Memory B cell (primary cell): ENCODE measurements at regions not wholly inside any gene's neighbourhood (a gene's known extent, or its start where the extent isn't known, plus 50 kb on each side); places are given as distances from the start of the nearest gene placed in this dataset.
"Not testable (repeated sequence)": the region's sequence is repeated elsewhere in the genome, so short reads cannot be mapped to it uniquely, and the experiment has no call there.

Experiments used
- ATAC-seq: fragments of 150-1000 bp; cut with Tn5 transposase; 2 replicates; pipeline ENCODE4 v1.10.0; 2021; ENCODE audit warnings: low read depth, mild to moderate bottlenecking, moderate library complexity
- DNase-seq, 2 donors: peaks; one replicate each; pipeline ENCODE4 v3.0.0; 2022; ENCODE audit warnings: low spot score in 2 of 2
- H3K27ac Mint-ChIP-seq: one replicate; pipeline ENCODE4 v1.8.0; 2022; ENCODE audit warnings: mild to moderate bottlenecking, moderate library complexity, mixed read lengths
- H3K27me3 Mint-ChIP-seq: one replicate; pipeline ENCODE4 v1.8.0; 2022; ENCODE audit warnings: mixed read lengths
- H3K36me3 Mint-ChIP-seq: one replicate; pipeline ENCODE4 v1.8.0; 2022; ENCODE audit warnings: mild to moderate bottlenecking, mixed read lengths
- H3K4me1 Mint-ChIP-seq: one replicate; pipeline ENCODE4 v1.8.0; 2022; ENCODE audit warnings: mixed read lengths
- H3K4me3 Mint-ChIP-seq: one replicate; pipeline ENCODE4 v1.8.0; 2022; ENCODE audit warnings: mild to moderate bottlenecking, moderate library complexity, mixed read lengths
- H3K9me3 Mint-ChIP-seq: one replicate; pipeline ENCODE4 v1.8.0; 2022; ENCODE audit warnings: mixed read lengths

GRCh38 chr3:39558775-39559306 lies 91.4 kb downstream of the MOBP start:
- Mint-ChIP-seq H3K9me3 (peaks cover 10% of the 10 kb centered on the region), H3K27me3 (no peaks in the 10 kb centered on the region)
- ATAC-seq, result no peak

GRCh38 chr3:39559543-39559942 lies 92.1 kb downstream of the MOBP start:
- Mint-ChIP-seq H3K4me1 (no peaks in the 10 kb centered on the region), H3K4me3 (no peak overlapping the region), H3K27ac (no peak overlapping the region), H3K9me3 (peaks cover 5% of the 10 kb centered on the region), H3K36me3 (no peaks in the 10 kb centered on the region), H3K27me3 (no peaks in the 10 kb centered on the region)
- ATAC-seq (no peak), DNase-seq (no peak)

More at GRCh38 chr3:39558775-39559306, 91.4 kb downstream of the MOBP start:
- no peak overlapping the region for H3K4me3 Mint-ChIP-seq
- no peak overlapping the region for H3K27ac Mint-ChIP-seq
- no peak for DNase-seq
- no peaks in the 10 kb centered on the region for H3K36me3 Mint-ChIP-seq
- H3K4me1 Mint-ChIP-seq, result no peaks in the 10 kb centered on the region

- DNase-seq, result no peak
- H3K4me3 Mint-ChIP-seq, result no peak overlapping the region
- no peak overlapping the region for H3K27ac Mint-ChIP-seq
- no peaks in the 10 kb centered on the region for H3K4me1 Mint-ChIP-seq
- peaks cover 4% of the 10 kb centered on the region for H3K27me3 Mint-ChIP-seq
- H3K9me3 Mint-ChIP-seq, result no peaks in the 10 kb centered on the region
- H3K36me3 Mint-ChIP-seq, result no peaks in the 10 kb centered on the region
- no peak for ATAC-seq
Observed at GRCh38 chr3:39568508-39568907, 101.0 kb downstream of the MOBP start.

- no peak for DNase-seq
- Mint-ChIP-seq H3K4me3 (no peak overlapping the region), H3K4me1 (no peaks in the 10 kb centered on the region), H3K36me3 (no peaks in the 10 kb centered on the region), H3K27me3 (peaks cover 4% of the 10 kb centered on the region), H3K9me3 (no peaks in the 10 kb centered on the region), H3K27ac (no peak overlapping the region)
- no peak for ATAC-seq
Observed at GRCh38 chr3:39569095-39569494, 101.6 kb downstream of the MOBP start.

- DNase-seq (no peak), ATAC-seq (no peak)
- Mint-ChIP-seq H3K27ac (no peak overlapping the region), H3K36me3 (no peaks in the 10 kb centered on the region), H3K9me3 (no peaks in the 10 kb centered on the region), H3K27me3 (no peaks in the 10 kb centered on the region), H3K4me3 (no peak overlapping the region), H3K4me1 (no peaks in the 10 kb centered on the region)
Observed at GRCh38 chr3:39573392-39573791, 105.9 kb downstream of the MOBP start.

- Mint-ChIP-seq H3K36me3 (no peaks in the 10 kb centered on the region), H3K9me3 (peaks cover 2% of the 10 kb centered on the region), H3K4me1 (no peaks in the 10 kb centered on the region), H3K27me3 (peaks cover 19% of the 10 kb centered on the region), H3K27ac (no peak overlapping the region), H3K4me3 (no peak overlapping the region)
- DNase-seq (no peak), ATAC-seq (no peak)
Observed at GRCh38 chr3:39577541-39577940, 110.1 kb downstream of the MOBP start.

GRCh38 chr3:39586215-39586614 lies 118.7 kb downstream of the MOBP start:
- H3K4me3 Mint-ChIP-seq, ATAC-seq, DNase-seq, H3K4me1 Mint-ChIP-seq, H3K36me3 Mint-ChIP-seq, H3K9me3 Mint-ChIP-seq, H3K27ac Mint-ChIP-seq: not testable (repeated sequence)
- H3K27me3 Mint-ChIP-seq, result peaks cover 12% of the 10 kb centered on the region

GRCh38 chr3:39587113-39587512 lies 119.6 kb downstream of the MOBP start:
- no peaks in the 10 kb centered on the region for H3K4me1 Mint-ChIP-seq
- peaks cover 4% of the 10 kb centered on the region for H3K9me3 Mint-ChIP-seq
- no peak for DNase-seq
- ATAC-seq, result no peak
- no peak overlapping the region for H3K27ac Mint-ChIP-seq
- no peaks in the 10 kb centered on the region for H3K36me3 Mint-ChIP-seq
- no peak overlapping the region for H3K4me3 Mint-ChIP-seq
- peaks cover 5% of the 10 kb centered on the region for H3K27me3 Mint-ChIP-seq

GRCh38 chr3:39590806-39591205 lies 123.3 kb downstream of the MOBP start:
- Mint-ChIP-seq H3K4me1 (no peaks in the 10 kb centered on the region), H3K4me3 (no peak overlapping the region), H3K27me3 (no peaks in the 10 kb centered on the region), H3K36me3 (no peaks in the 10 kb centered on the region), H3K27ac (no peak overlapping the region), H3K9me3 (peaks cover 2% of the 10 kb centered on the region)
- DNase-seq (no peak), ATAC-seq (no peak)

- Mint-ChIP-seq H3K27ac (no peak overlapping the region), H3K36me3 (no peaks in the 10 kb centered on the region), H3K4me3 (no peak overlapping the region), H3K27me3 (no peaks in the 10 kb centered on the region), H3K4me1 (no peaks in the 10 kb centered on the region), H3K9me3 (no peaks in the 10 kb centered on the region)
- ATAC-seq (no peak), DNase-seq (no peak)
Observed at GRCh38 chr3:39592311-39593050, 125.0 kb downstream of the MOBP start.

GRCh38 chr3:39593341-39593740 lies 125.9 kb downstream of the MOBP start:
- Mint-ChIP-seq H3K4me1 (no peaks in the 10 kb centered on the region), H3K4me3 (no peak overlapping the region), H3K27me3 (no peaks in the 10 kb centered on the region), H3K27ac (no peak overlapping the region), H3K36me3 (no peaks in the 10 kb centered on the region), H3K9me3 (no peaks in the 10 kb centered on the region)
- no peak for DNase-seq
- ATAC-seq, result no peak

- Mint-ChIP-seq H3K4me3 (no peak overlapping the region), H3K9me3 (peaks cover under 1% of the 10 kb centered on the region), H3K4me1 (no peaks in the 10 kb centered on the region), H3K27ac (no peak overlapping the region), H3K27me3 (peaks cover 1% of the 10 kb centered on the region), H3K36me3 (no peaks in the 10 kb centered on the region)
- no peak for DNase-seq
- ATAC-seq, result no peak
Observed at GRCh38 chr3:39601241-39601640, 133.8 kb downstream of the MOBP start.

GRCh38 chr3:39605837-39606236 lies 138.4 kb downstream of the MOBP start:
- Mint-ChIP-seq H3K36me3 (no peaks in the 10 kb centered on the region), H3K27me3 (peaks cover 14% of the 10 kb centered on the region)
- DNase-seq, result no peak

GRCh38 chr3:39626198-39626597 lies 158.7 kb downstream of the MOBP start:
- Mint-ChIP-seq H3K4me1 (no peaks in the 10 kb centered on the region), H3K36me3 (peaks cover 2% of the 10 kb centered on the region), H3K9me3 (peaks cover 15% of the 10 kb centered on the region), H3K27ac (no peak overlapping the region), H3K27me3 (peaks cover 1% of the 10 kb centered on the region), H3K4me3 (no peak overlapping the region)
- ATAC-seq (no peak), DNase-seq (no peak)

More at GRCh38 chr3:39605837-39606236, 138.4 kb downstream of the MOBP start:
- Mint-ChIP-seq H3K4me1 (no peaks in the 10 kb centered on the region), H3K27ac (no peak overlapping the region), H3K9me3 (peaks cover 3% of the 10 kb centered on the region), H3K4me3 (no peak overlapping the region)
- ATAC-seq, result no peak

- DNase-seq (no peak), ATAC-seq (no peak)
- Mint-ChIP-seq H3K27me3 (peaks cover 1% of the 10 kb centered on the region), H3K9me3 (peaks cover 11% of the 10 kb centered on the region), H3K4me3 (no peak overlapping the region), H3K36me3 (peaks cover 2% of the 10 kb centered on the region), H3K27ac (no peak overlapping the region), H3K4me1 (no peaks in the 10 kb centered on the region)
Observed at GRCh38 chr3:39631136-39631535, 163.7 kb downstream of the MOBP start.
